ENCODE measurements at regions not wholly inside any gene's neighbourhood (a gene's known extent, or its start where the extent isn't known, plus 50 kb on each side); places are given as distances from the start of the nearest gene placed in this dataset.

DNA sequence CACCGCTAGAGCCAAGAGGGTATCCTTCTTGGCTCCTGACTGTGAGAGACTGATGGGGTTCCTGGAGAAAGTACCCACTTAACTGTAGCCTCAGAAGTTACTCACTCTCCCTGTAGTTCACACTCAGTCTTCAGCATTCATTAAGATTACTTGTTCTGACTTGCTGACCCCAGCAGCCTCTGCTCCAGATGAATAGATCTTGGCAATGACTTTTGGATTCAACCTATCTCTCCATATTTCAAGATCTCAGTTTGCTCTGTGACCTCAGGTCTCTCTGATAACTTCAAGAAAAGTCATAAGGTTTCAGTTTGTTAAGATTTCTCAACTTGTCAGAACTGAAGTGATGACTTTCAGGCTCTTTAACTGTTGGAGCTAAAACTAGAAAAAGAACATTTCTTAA is 825.6 kb downstream of the PCDH7 start:
- intact Hi-C loops (cut with DNase I; ENCODE audit: low total_unique reads): no loop called here

DNA sequence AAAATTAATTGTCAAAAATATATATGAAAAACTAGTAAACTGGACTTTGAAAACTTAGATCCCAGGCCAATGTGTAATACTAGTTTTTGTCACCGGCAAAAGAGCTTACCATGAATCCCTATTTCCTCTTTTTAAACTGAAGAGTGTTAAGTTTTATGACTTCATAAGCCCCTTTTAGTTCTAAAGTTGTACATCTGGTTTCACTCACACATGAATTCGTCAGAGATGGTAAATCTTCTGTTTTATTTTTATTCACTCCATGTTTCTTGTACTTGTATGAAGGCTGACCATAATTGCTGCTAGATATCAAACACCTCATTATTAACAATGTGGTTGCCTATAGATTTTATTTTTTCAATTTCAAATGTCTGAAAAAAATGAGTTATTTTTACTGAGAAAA is 827.9 kb downstream of the PCDH7 start:
- H3K27me3 ChIP-seq: no peaks in the 10 kb centered on the region
- H3K36me3 ChIP-seq (ENCODE audit: low read depth, missing control alignments): no peaks in the 10 kb centered on the region
- no peaks in the 10 kb centered on the region for H3K9me3 ChIP-seq
- WGBS, 2 donors: 61 to 77% methylated on average over 2 of the region's 2 CpGs
- no peaks in the 10 kb centered on the region for H3K4me1 ChIP-seq
- TF ChIP-seq, protein P1, sequence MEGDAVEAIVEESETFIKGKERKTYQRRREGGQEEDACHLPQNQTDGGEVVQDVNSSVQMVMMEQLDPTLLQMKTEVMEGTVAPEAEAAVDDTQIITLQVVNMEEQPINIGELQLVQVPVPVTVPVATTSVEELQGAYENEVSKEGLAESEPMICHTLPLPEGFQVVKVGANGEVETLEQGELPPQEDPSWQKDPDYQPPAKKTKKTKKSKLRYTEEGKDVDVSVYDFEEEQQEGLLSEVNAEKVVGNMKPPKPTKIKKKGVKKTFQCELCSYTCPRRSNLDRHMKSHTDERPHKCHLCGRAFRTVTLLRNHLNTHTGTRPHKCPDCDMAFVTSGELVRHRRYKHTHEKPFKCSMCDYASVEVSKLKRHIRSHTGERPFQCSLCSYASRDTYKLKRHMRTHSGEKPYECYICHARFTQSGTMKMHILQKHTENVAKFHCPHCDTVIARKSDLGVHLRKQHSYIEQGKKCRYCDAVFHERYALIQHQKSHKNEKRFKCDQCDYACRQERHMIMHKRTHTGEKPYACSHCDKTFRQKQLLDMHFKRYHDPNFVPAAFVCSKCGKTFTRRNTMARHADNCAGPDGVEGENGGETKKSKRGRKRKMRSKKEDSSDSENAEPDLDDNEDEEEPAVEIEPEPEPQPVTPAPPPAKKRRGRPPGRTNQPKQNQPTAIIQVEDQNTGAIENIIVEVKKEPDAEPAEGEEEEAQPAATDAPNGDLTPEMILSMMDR (IDR thresholded peaks at IDR 0.05): no peak
- no peak for TF ChIP-seq POLR2A (IDR thresholded peaks at IDR 0.05)
- DNase-seq: no peak
- no peak overlapping the region for H3K4me3 ChIP-seq
- no peak overlapping the region for H3K27ac ChIP-seq
- intact Hi-C loops (cut with DNase I; ENCODE audit: low total_unique reads): no loop called here

More for the DNA sequence above, 825.6 kb downstream of the PCDH7 start:
- H3K4me3 ChIP-seq: no peak overlapping the region
- H3K27me3 ChIP-seq: no peaks in the 10 kb centered on the region
- H3K4me1 ChIP-seq: no peaks in the 10 kb centered on the region
- no peaks in the 10 kb centered on the region for H3K36me3 ChIP-seq (ENCODE audit: low read depth, missing control alignments)
- no peaks in the 10 kb centered on the region for H3K9me3 ChIP-seq
- no peak for TF ChIP-seq POLR2A (IDR thresholded peaks at IDR 0.05)
- TF ChIP-seq, protein P1 (IDR thresholded peaks at IDR 0.05): no peak
- WGBS, 2 donors: 86 to 88% methylated on average over 1 of the region's 1 CpG
- H3K27ac ChIP-seq: no peak overlapping the region
- no peak for DNase-seq

- Histone ChIP-seq H3K9me3 (no peaks in the 10 kb centered on the region), H3K4me3 (no peak overlapping the region), H3K27me3 (no peaks in the 10 kb centered on the region), H3K4me1 (no peaks in the 10 kb centered on the region), H3K36me3 (ENCODE audit: low read depth, missing control alignments) (no peaks in the 10 kb centered on the region), H3K27ac (no peak overlapping the region)
- intact Hi-C loops (cut with DNase I; ENCODE audit: low total_unique reads): no loop called here
- DNase-seq: no peak
- 68 to 74% methylated on average over 2 of the region's 2 CpGs for WGBS, 2 donors
- TF ChIP-seq, protein P1 (IDR thresholded peaks at IDR 0.05): no peak
- no peak for TF ChIP-seq POLR2A (IDR thresholded peaks at IDR 0.05)
These were observed 828.7 kb downstream of the PCDH7 start for GRCh38 chr4:31548823-31549222.

DNA sequence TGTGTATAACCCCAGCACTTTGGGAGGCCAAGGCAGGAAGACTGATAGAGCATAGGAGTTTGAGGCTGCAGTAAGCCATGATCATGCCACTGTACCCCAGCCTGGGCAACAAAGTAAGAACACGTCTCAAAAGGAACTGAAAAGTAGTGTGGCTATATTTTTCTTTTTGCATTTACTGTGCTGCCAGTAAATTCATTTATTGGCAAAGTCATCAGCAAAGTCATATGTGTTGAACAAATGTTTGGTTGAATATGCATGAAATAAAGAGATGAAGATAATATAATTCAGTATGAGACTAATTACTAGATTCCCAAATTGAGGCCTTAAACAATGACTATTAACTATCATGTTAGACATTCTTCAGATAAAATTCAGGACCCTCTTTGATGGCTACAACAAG is 829.1 kb downstream of the PCDH7 start:
- 83 to 85% methylated on average over 1 of the region's 1 CpG for WGBS, 2 donors
- Histone ChIP-seq H3K27me3 (no peaks in the 10 kb centered on the region), H3K9me3 (no peaks in the 10 kb centered on the region), H3K4me3 (no peak overlapping the region), H3K4me1 (no peaks in the 10 kb centered on the region), H3K36me3 (ENCODE audit: low read depth, missing control alignments) (no peaks in the 10 kb centered on the region), H3K27ac (no peak overlapping the region)
- no peak for DNase-seq
- TF ChIP-seq, protein P1 (IDR thresholded peaks at IDR 0.05): no peak
- TF ChIP-seq POLR2A (IDR thresholded peaks at IDR 0.05): no peak
- intact Hi-C loops (cut with DNase I; ENCODE audit: low total_unique reads): no loop called here

DNA sequence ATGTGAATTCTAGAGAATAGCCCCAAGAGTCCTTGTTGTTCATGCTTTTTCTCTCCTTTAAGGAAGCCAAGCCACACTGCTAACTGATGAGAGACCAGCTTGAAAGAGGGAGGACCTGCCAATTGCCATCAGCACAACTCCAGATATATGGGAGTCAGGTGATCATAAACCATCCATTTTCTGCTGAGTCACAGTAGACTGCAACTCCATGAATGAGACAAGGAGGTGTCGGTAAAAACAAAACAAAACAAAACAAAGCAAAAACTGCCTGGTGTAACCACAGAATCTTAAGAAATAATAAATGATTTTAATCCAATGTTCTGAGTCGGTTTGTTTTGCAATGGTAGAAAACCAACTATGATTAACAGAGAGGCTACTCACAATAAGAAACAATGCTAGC is 837.3 kb downstream of the PCDH7 start:
- Histone ChIP-seq H3K4me1 (no peaks in the 10 kb centered on the region), H3K27me3 (no peaks in the 10 kb centered on the region), H3K9me3 (no peaks in the 10 kb centered on the region), H3K27ac (no peak overlapping the region), H3K4me3 (no peak overlapping the region), H3K36me3 (ENCODE audit: low read depth, missing control alignments) (no peaks in the 10 kb centered on the region)
- no peak for DNase-seq
- WGBS, 2 donors: 84 to 87% methylated on average over 2 of the region's 2 CpGs
- no peak for TF ChIP-seq POLR2A (IDR thresholded peaks at IDR 0.05)
- TF ChIP-seq, protein P1 (IDR thresholded peaks at IDR 0.05): no peak
- intact Hi-C loops (cut with DNase I; ENCODE audit: low total_unique reads): no loop called here
